ENCODE measurements at regions not wholly inside any gene's neighbourhood (a gene's known extent, or its start where the extent isn't known, plus 50 kb on each side); places are given as distances from the start of the nearest gene placed in this dataset.

DNA sequence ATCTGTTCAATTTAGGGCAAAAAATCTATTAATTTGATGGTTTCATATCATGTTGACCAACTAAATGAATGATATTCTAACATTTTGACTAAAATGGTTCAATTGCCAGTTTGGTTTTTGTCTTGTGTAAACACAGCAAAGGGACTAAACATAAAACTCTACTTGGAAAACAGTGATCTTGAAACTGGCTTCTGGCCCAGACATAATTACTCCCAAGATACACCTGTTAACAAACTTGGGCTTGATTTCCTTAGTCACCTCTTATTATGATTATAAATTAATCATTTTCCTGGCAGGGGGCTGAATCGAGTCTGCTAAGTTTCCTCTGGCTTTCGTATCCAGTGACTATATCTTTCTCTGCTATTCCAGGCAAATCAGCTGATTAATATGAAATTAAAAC lies 78.0 kb upstream of the OXGR1 start (continued):
- no peak for TF ChIP-seq CREB1 (CRISPR knock-in tag; IDR thresholded peaks at IDR 0.05)
- no peak for TF ChIP-seq FOXJ3 (CRISPR knock-in tag; IDR thresholded peaks at IDR 0.05; ENCODE audit: borderline replicate concordance)
- no peak for TF ChIP-seq MXD4 (CRISPR knock-in tag; IDR thresholded peaks at IDR 0.05; ENCODE audit: borderline replicate concordance)
- TF ChIP-seq, protein P1, sequence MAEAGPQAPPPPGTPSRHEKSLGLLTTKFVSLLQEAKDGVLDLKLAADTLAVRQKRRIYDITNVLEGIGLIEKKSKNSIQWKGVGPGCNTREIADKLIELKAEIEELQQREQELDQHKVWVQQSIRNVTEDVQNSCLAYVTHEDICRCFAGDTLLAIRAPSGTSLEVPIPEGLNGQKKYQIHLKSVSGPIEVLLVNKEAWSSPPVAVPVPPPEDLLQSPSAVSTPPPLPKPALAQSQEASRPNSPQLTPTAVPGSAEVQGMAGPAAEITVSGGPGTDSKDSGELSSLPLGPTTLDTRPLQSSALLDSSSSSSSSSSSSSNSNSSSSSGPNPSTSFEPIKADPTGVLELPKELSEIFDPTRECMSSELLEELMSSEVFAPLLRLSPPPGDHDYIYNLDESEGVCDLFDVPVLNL (CRISPR knock-in tag; IDR thresholded peaks at IDR 0.05; ENCODE audit: borderline replicate concordance, low read depth), result no peak
- TF ChIP-seq ESRRA (CRISPR knock-in tag; IDR thresholded peaks at IDR 0.05; ENCODE audit: borderline replicate concordance), result no peak
- no peak for TF ChIP-seq NR1H2 (CRISPR knock-in tag; IDR thresholded peaks at IDR 0.05)
- TF ChIP-seq RORB (CRISPR knock-in tag; IDR thresholded peaks at IDR 0.05), result no peak

DNA sequence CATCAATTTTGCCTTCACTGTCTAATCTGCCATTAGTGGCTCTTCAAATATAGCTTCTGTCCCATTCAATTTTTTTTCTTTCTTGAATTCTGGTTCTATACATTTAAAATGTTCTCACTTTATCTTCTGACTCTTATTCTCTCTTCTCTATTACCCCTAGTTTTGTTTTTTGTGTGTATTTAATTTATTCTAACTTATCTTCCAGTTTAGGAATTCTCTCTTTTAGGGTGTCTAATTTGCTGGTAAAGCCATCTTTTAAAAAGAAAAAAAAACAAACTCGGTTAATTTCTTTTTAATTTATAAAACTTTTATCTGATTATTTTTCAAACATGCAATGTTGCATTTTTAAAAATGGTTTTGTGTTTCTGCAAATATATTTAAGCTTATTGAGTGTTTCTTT lies 80.3 kb upstream of the OXGR1 start:
- CTCF ChIA-PET, result no interaction called here
- ATAC-seq, result no peak

DNA sequence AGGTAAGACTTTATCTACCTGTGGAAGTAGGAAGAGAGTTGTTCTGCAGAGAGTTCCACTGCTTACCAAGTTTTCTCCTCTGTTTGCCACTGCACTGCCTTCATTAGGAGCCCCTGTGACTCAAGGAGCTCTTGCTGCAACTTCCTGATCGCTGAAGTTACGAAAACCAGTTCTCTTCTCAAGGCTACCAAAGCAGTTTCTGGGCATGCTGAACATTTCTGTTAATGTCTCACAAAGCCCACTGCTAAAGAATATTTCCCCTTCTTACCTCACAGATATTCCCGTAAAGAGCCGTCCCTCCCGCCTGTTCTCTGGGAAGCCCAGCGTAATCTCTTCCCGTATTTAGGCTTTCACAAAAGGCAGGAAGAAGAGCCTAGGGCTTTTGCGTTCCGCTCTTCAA lies 82.6 kb upstream of the OXGR1 start:
- DNase-seq (ENCODE audit: low spot score) (no peak), ATAC-seq (no peak)
- no peak overlapping the region for H3K27ac Mint-ChIP-seq
- H3K4me3 Mint-ChIP-seq, result no peak overlapping the region
- POLR2A ChIA-PET, result no interaction called here
- no peaks in the 10 kb centered on the region for H3K4me1 Mint-ChIP-seq
- CTCF ChIA-PET, result no interaction called here
- peaks cover 7% of the 10 kb centered on the region for H3K9me3 Mint-ChIP-seq
- peaks cover 4% of the 10 kb centered on the region; the same call in 1 of the 2 replicates for H3K36me3 Mint-ChIP-seq
- H3K27me3 Mint-ChIP-seq (ENCODE audit: low read depth), result no peaks in the 10 kb centered on the region; the same call in 1 of the 2 replicates
- TF ChIP-seq NR2C2 (CRISPR knock-in tag; IDR thresholded peaks at IDR 0.05), result no peak
- TF ChIP-seq, protein P2, sequence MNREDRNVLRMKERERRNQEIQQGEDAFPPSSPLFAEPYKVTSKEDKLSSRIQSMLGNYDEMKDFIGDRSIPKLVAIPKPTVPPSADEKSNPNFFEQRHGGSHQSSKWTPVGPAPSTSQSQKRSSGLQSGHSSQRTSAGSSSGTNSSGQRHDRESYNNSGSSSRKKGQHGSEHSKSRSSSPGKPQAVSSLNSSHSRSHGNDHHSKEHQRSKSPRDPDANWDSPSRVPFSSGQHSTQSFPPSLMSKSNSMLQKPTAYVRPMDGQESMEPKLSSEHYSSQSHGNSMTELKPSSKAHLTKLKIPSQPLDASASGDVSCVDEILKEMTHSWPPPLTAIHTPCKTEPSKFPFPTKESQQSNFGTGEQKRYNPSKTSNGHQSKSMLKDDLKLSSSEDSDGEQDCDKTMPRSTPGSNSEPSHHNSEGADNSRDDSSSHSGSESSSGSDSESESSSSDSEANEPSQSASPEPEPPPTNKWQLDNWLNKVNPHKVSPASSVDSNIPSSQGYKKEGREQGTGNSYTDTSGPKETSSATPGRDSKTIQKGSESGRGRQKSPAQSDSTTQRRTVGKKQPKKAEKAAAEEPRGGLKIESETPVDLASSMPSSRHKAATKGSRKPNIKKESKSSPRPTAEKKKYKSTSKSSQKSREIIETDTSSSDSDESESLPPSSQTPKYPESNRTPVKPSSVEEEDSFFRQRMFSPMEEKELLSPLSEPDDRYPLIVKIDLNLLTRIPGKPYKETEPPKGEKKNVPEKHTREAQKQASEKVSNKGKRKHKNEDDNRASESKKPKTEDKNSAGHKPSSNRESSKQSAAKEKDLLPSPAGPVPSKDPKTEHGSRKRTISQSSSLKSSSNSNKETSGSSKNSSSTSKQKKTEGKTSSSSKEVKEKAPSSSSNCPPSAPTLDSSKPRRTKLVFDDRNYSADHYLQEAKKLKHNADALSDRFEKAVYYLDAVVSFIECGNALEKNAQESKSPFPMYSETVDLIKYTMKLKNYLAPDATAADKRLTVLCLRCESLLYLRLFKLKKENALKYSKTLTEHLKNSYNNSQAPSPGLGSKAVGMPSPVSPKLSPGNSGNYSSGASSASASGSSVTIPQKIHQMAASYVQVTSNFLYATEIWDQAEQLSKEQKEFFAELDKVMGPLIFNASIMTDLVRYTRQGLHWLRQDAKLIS (CRISPR knock-in tag; IDR thresholded peaks at IDR 0.05; ENCODE audit: borderline replicate concordance), result no peak
- TF ChIP-seq, protein P3, sequence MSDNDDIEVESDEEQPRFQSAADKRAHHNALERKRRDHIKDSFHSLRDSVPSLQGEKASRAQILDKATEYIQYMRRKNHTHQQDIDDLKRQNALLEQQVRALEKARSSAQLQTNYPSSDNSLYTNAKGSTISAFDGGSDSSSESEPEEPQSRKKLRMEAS (CRISPR knock-in tag; IDR thresholded peaks at IDR 0.05), result no peak
- no peak for TF ChIP-seq ZNF219 (CRISPR knock-in tag; IDR thresholded peaks at IDR 0.05; ENCODE audit: borderline replicate concordance)
- TF ChIP-seq, protein P4, sequence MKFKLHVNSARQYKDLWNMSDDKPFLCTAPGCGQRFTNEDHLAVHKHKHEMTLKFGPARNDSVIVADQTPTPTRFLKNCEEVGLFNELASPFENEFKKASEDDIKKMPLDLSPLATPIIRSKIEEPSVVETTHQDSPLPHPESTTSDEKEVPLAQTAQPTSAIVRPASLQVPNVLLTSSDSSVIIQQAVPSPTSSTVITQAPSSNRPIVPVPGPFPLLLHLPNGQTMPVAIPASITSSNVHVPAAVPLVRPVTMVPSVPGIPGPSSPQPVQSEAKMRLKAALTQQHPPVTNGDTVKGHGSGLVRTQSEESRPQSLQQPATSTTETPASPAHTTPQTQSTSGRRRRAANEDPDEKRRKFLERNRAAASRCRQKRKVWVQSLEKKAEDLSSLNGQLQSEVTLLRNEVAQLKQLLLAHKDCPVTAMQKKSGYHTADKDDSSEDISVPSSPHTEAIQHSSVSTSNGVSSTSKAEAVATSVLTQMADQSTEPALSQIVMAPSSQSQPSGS (CRISPR knock-in tag; IDR thresholded peaks at IDR 0.05; ENCODE audit: borderline replicate concordance, low read depth), result no peak
- TF ChIP-seq OVOL2 (CRISPR knock-in tag; IDR thresholded peaks at IDR 0.05; ENCODE audit: borderline replicate concordance), result no peak
- TF ChIP-seq, protein P5, sequence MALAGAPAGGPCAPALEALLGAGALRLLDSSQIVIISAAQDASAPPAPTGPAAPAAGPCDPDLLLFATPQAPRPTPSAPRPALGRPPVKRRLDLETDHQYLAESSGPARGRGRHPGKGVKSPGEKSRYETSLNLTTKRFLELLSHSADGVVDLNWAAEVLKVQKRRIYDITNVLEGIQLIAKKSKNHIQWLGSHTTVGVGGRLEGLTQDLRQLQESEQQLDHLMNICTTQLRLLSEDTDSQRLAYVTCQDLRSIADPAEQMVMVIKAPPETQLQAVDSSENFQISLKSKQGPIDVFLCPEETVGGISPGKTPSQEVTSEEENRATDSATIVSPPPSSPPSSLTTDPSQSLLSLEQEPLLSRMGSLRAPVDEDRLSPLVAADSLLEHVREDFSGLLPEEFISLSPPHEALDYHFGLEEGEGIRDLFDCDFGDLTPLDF (CRISPR knock-in tag; IDR thresholded peaks at IDR 0.05), result no peak
- no peak for TF ChIP-seq JAZF1 (CRISPR knock-in tag; IDR thresholded peaks at IDR 0.05)

More for the DNA sequence above, 80.3 kb upstream of the OXGR1 start:
- TF ChIP-seq NR1H2 (CRISPR knock-in tag; IDR thresholded peaks at IDR 0.05) (no peak), TEAD1 (CRISPR knock-in tag; IDR thresholded peaks at IDR 0.05) (no peak), JUN (CRISPR knock-in tag; IDR thresholded peaks at IDR 0.05) (no peak), CBFB (CRISPR knock-in tag; IDR thresholded peaks at IDR 0.05; ENCODE audit: low read depth) (no peak)
- TF ChIP-seq, protein P5 (CRISPR knock-in tag; IDR thresholded peaks at IDR 0.05), result no peak
- TF ChIP-seq, protein P6, sequence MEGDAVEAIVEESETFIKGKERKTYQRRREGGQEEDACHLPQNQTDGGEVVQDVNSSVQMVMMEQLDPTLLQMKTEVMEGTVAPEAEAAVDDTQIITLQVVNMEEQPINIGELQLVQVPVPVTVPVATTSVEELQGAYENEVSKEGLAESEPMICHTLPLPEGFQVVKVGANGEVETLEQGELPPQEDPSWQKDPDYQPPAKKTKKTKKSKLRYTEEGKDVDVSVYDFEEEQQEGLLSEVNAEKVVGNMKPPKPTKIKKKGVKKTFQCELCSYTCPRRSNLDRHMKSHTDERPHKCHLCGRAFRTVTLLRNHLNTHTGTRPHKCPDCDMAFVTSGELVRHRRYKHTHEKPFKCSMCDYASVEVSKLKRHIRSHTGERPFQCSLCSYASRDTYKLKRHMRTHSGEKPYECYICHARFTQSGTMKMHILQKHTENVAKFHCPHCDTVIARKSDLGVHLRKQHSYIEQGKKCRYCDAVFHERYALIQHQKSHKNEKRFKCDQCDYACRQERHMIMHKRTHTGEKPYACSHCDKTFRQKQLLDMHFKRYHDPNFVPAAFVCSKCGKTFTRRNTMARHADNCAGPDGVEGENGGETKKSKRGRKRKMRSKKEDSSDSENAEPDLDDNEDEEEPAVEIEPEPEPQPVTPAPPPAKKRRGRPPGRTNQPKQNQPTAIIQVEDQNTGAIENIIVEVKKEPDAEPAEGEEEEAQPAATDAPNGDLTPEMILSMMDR (IDR thresholded peaks at IDR 0.05), result no peak
- TF ChIP-seq, protein P7, sequence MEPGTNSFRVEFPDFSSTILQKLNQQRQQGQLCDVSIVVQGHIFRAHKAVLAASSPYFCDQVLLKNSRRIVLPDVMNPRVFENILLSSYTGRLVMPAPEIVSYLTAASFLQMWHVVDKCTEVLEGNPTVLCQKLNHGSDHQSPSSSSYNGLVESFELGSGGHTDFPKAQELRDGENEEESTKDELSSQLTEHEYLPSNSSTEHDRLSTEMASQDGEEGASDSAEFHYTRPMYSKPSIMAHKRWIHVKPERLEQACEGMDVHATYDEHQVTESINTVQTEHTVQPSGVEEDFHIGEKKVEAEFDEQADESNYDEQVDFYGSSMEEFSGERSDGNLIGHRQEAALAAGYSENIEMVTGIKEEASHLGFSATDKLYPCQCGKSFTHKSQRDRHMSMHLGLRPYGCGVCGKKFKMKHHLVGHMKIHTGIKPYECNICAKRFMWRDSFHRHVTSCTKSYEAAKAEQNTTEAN (CRISPR knock-in tag; IDR thresholded peaks at IDR 0.05), result no peak
- Mint-ChIP-seq H3K4me1 (no peaks in the 10 kb centered on the region), H3K27ac (no peak overlapping the region), H3K9me3 (peaks cover 7% of the 10 kb centered on the region), H3K36me3 (peaks cover 4% of the 10 kb centered on the region; the same call in 1 of the 2 replicates), H3K4me3 (no peak overlapping the region), H3K27me3 (ENCODE audit: low read depth) (no peaks in the 10 kb centered on the region; the same call in 1 of the 2 replicates)
- DNase-seq (ENCODE audit: low spot score), result no peak
- POLR2A ChIA-PET, result no interaction called here

All from WTC11 (cell line).